ENCODE measurements at regions not wholly inside any gene's neighbourhood (a gene's known extent, or its start where the extent isn't known, plus 50 kb on each side); places are given as distances from the start of the nearest gene placed in this dataset.

DNA sequence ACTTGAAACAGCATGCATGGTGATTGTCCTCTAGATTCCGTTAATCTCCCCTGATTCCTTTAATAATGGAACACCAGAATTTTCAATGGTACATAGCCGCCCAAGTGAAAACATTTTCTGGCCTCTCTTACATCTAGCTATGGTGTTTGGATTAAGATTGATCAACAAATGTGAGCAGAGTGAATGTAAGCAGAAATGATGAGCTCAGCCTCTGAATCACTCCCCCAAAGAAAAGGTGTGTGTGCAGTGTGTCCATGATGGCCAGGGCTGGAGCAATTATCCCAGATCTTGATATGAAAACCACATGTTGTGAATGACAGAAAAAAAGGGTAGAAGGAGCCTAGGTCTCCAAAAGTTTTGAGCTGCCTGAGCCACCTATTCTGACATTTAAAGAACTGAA is 55.3 kb downstream of the OR2K2 start:
- no peak for TF ChIP-seq CTCF (IDR thresholded peaks at IDR 0.05; ENCODE audit: low read depth, low read length)
- no peak for TF ChIP-seq EZH2phosphoT487 (IDR thresholded peaks at IDR 0.05; ENCODE audit: low read depth)

Measured in OCI-LY3 (cell line).